ENCODE measurements at regions not wholly inside any gene's neighbourhood (a gene's known extent, or its start where the extent isn't known, plus 50 kb on each side); places are given as distances from the start of the nearest gene placed in this dataset.

DNA sequence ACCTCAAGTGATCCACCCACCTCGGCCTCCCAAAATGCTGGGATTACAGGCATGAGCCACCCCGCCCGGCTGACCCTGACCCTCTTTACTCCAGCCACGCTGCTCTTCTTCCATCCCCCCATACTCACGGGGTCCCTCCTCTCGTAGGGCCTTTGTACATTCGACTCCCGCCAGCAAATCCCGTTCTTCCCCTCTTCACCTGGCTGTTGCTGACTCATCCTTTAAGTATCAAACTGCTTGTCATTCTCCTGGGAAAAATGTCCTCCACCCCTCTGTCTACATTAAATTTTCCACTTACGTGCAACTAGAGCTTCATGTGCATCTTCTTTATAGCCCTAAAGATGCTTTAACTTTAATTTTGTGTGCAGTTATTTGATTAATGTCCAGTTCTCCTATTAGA lies 203.1 kb downstream of the OPA1 start:
- TF ChIP-seq, protein P1, sequence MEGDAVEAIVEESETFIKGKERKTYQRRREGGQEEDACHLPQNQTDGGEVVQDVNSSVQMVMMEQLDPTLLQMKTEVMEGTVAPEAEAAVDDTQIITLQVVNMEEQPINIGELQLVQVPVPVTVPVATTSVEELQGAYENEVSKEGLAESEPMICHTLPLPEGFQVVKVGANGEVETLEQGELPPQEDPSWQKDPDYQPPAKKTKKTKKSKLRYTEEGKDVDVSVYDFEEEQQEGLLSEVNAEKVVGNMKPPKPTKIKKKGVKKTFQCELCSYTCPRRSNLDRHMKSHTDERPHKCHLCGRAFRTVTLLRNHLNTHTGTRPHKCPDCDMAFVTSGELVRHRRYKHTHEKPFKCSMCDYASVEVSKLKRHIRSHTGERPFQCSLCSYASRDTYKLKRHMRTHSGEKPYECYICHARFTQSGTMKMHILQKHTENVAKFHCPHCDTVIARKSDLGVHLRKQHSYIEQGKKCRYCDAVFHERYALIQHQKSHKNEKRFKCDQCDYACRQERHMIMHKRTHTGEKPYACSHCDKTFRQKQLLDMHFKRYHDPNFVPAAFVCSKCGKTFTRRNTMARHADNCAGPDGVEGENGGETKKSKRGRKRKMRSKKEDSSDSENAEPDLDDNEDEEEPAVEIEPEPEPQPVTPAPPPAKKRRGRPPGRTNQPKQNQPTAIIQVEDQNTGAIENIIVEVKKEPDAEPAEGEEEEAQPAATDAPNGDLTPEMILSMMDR (conservative IDR thresholded peaks at IDR 0.05; ENCODE audit: low read length): no peak
- no peak for TF ChIP-seq EZH2phosphoT487 (IDR thresholded peaks at IDR 0.05; ENCODE audit: borderline replicate concordance)
